Immature natural killer cell (primary cell): ENCODE measurements at regions not wholly inside any gene's neighbourhood (a gene's known extent, or its start where the extent isn't known, plus 50 kb on each side); places are given as distances from the start of the nearest gene placed in this dataset.

Experiments used
- DNase-seq, 3 donors: peaks; one replicate each; pipeline ENCODE4 v3.0.0; 2022; ENCODE audit warnings: mixed read lengths in 1 of 3
- H3K27ac Mint-ChIP-seq, 6 donors: one replicate each; pipeline ENCODE4 v1.8.0; 2020; ENCODE audit warnings: mixed read lengths in 6 of 6, mild to moderate bottlenecking in 5 of 6, inconsistent platforms in 4 of 6, moderate library complexity in 3 of 6
- H3K27me3 Mint-ChIP-seq, 3 donors: one replicate each; pipeline ENCODE4 v1.8.0; 2020 to 2021; ENCODE audit warnings: low read depth in 3 of 3, mild to moderate bottlenecking in 3 of 3, mixed read lengths in 3 of 3, moderate library complexity in 3 of 3, inconsistent platforms in 1 of 3
- H3K36me3 Mint-ChIP-seq, 3 donors: one replicate each; pipeline ENCODE4 v1.8.0; 2020; ENCODE audit warnings: mixed read lengths in 3 of 3, inconsistent platforms in 2 of 3, mild to moderate bottlenecking in 2 of 3
- H3K4me1 Mint-ChIP-seq, 2 donors: one replicate each; pipeline ENCODE4 v1.8.0; 2020; ENCODE audit warnings: inconsistent platforms in 2 of 2, mild to moderate bottlenecking in 2 of 2, mixed read lengths in 2 of 2, moderate library complexity in 1 of 2
- H3K4me3 Mint-ChIP-seq, 5 donors: one replicate each; pipeline ENCODE4 v1.8.0; 2020; ENCODE audit warnings: mild to moderate bottlenecking in 5 of 5, mixed read lengths in 5 of 5, inconsistent platforms in 3 of 5, moderate library complexity in 3 of 5
- H3K9me3 Mint-ChIP-seq, 6 donors: one replicate each; pipeline ENCODE4 v1.8.0; 2020; ENCODE audit warnings: mild to moderate bottlenecking in 6 of 6, mixed read lengths in 6 of 6, inconsistent platforms in 4 of 6, moderate library complexity in 3 of 6

- peaks cover 0 to 2% (median 0%) of the 10 kb centered on the region in 3 donors for H3K27me3 Mint-ChIP-seq
- no peaks in the 10 kb centered on the region for H3K36me3 Mint-ChIP-seq
- H3K9me3 Mint-ChIP-seq: peaks cover 0 to 3% (median 0%) of the 10 kb centered on the region in 6 donors
- no peak for DNase-seq
- H3K4me1 Mint-ChIP-seq: no peaks in the 10 kb centered on the region
- no peak overlapping the region for H3K27ac Mint-ChIP-seq
- H3K4me3 Mint-ChIP-seq: no peak overlapping the region
Measured at GRCh38 chr7:16212610-16213009, 208.7 kb downstream of the CRPPA start.

- Mint-ChIP-seq H3K4me1 (no peaks in the 10 kb centered on the region), H3K27me3 (peaks cover 0 to 2% (median 0%) of the 10 kb centered on the region in 3 donors), H3K9me3 (peaks cover 0 to 3% (median 0%) of the 10 kb centered on the region in 6 donors), H3K36me3 (no peaks in the 10 kb centered on the region), H3K4me3 (no peak overlapping the region), H3K27ac (no peak overlapping the region)
- DNase-seq: no peak
Measured at GRCh38 chr7:16212032-16212431, 209.3 kb downstream of the CRPPA start.

- Mint-ChIP-seq H3K27ac (no peak overlapping the region), H3K27me3 (peaks cover 0 to 2% (median 0%) of the 10 kb centered on the region in 3 donors), H3K4me3 (no peak overlapping the region)
Measured at GRCh38 chr7:16211402-16211925, 209.9 kb downstream of the CRPPA start.

GRCh38 chr7:16210171-16210570 lies 211.2 kb downstream of the CRPPA start:
- Mint-ChIP-seq H3K4me1 (no peaks in the 10 kb centered on the region), H3K27me3 (peaks cover 0 to 2% (median 0%) of the 10 kb centered on the region in 3 donors), H3K36me3 (no peaks in the 10 kb centered on the region), H3K9me3 (no peaks in the 10 kb centered on the region), H3K27ac (no peak overlapping the region), H3K4me3 (no peak overlapping the region)
- DNase-seq: no peak

More at GRCh38 chr7:16211402-16211925, 209.9 kb downstream of the CRPPA start:
- no peak for DNase-seq
- Mint-ChIP-seq H3K9me3 (peaks cover 0 to 3% (median 0%) of the 10 kb centered on the region in 6 donors), H3K4me1 (no peaks in the 10 kb centered on the region), H3K36me3 (no peaks in the 10 kb centered on the region)

GRCh38 chr7:16207321-16207720 lies 214.0 kb downstream of the CRPPA start:
- no peaks in the 10 kb centered on the region for H3K9me3 Mint-ChIP-seq
- peaks cover 0 to 2% (median 0%) of the 10 kb centered on the region in 3 donors for H3K27me3 Mint-ChIP-seq
- H3K36me3 Mint-ChIP-seq: no peaks in the 10 kb centered on the region
- no peaks in the 10 kb centered on the region for H3K4me1 Mint-ChIP-seq
- no peak for DNase-seq
- H3K4me3 Mint-ChIP-seq: no peak overlapping the region
- H3K27ac Mint-ChIP-seq: no peak overlapping the region

- Mint-ChIP-seq H3K36me3 (peaks cover 0 to 4% (median 0%) of the 10 kb centered on the region in 3 donors), H3K9me3 (peaks cover 0 to 2% (median 0%) of the 10 kb centered on the region in 6 donors), H3K4me1 (no peaks in the 10 kb centered on the region), H3K27me3 (peaks cover 0 to 4% (median 0%) of the 10 kb centered on the region in 3 donors), H3K4me3 (no peak overlapping the region), H3K27ac (no peak overlapping the region)
- DNase-seq: no peak
Measured at GRCh38 chr7:16205466-16205865, 215.9 kb downstream of the CRPPA start.

- Mint-ChIP-seq H3K9me3 (peaks cover 0 to 2% (median 0%) of the 10 kb centered on the region in 6 donors), H3K27me3 (peaks cover 0 to 4% (median 0%) of the 10 kb centered on the region in 3 donors), H3K27ac (no peak overlapping the region), H3K4me3 (no peak overlapping the region), H3K36me3 (peaks cover 0 to 4% (median 0%) of the 10 kb centered on the region in 3 donors), H3K4me1 (no peaks in the 10 kb centered on the region)
- DNase-seq: no peak
Measured at GRCh38 chr7:16204953-16205352, 216.4 kb downstream of the CRPPA start.

- Mint-ChIP-seq H3K4me1 (no peaks in the 10 kb centered on the region), H3K4me3 (no peak overlapping the region)
Measured at GRCh38 chr7:16203065-16203464, 218.3 kb downstream of the CRPPA start.

GRCh38 chr7:16202303-16202702 lies 219.0 kb downstream of the CRPPA start:
- no peak overlapping the region for H3K4me3 Mint-ChIP-seq
- no peaks in the 10 kb centered on the region for H3K4me1 Mint-ChIP-seq
- no peak overlapping the region for H3K27ac Mint-ChIP-seq
- no peak for DNase-seq
- H3K36me3 Mint-ChIP-seq: peaks cover 0 to 4% (median 0%) of the 10 kb centered on the region in 3 donors
- H3K9me3 Mint-ChIP-seq: peaks cover 0 to 2% (median 0%) of the 10 kb centered on the region in 6 donors
- peaks cover 0 to 2% (median 0%) of the 10 kb centered on the region in 3 donors for H3K27me3 Mint-ChIP-seq

More at GRCh38 chr7:16203065-16203464, 218.3 kb downstream of the CRPPA start:
- no peak overlapping the region for H3K27ac Mint-ChIP-seq
- H3K27me3 Mint-ChIP-seq: peaks cover 0 to 2% (median 0%) of the 10 kb centered on the region in 3 donors
- DNase-seq: no peak
- H3K9me3 Mint-ChIP-seq: peaks cover 0 to 2% (median 0%) of the 10 kb centered on the region in 6 donors
- H3K36me3 Mint-ChIP-seq: peaks cover 0 to 4% (median 0%) of the 10 kb centered on the region in 3 donors

- Mint-ChIP-seq H3K4me1 (no peaks in the 10 kb centered on the region), H3K36me3 (peaks cover 0 to 4% (median 0%) of the 10 kb centered on the region in 3 donors), H3K4me3 (no peak overlapping the region), H3K27ac (no peak overlapping the region), H3K9me3 (peaks cover 0 to 2% (median 0%) of the 10 kb centered on the region in 6 donors), H3K27me3 (peaks cover 0 to 4% (median 0%) of the 10 kb centered on the region in 3 donors)
- no peak for DNase-seq
Measured at GRCh38 chr7:16200591-16200990, 220.7 kb downstream of the CRPPA start.

GRCh38 chr7:16193631-16194030 lies 227.7 kb downstream of the CRPPA start:
- H3K4me1 Mint-ChIP-seq: no peaks in the 10 kb centered on the region
- no peaks in the 10 kb centered on the region for H3K36me3 Mint-ChIP-seq
- no peak for DNase-seq
- H3K9me3 Mint-ChIP-seq: no peaks in the 10 kb centered on the region
- peaks cover 0 to 2% (median 0%) of the 10 kb centered on the region in 3 donors for H3K27me3 Mint-ChIP-seq
- H3K27ac Mint-ChIP-seq: no peak overlapping the region
- no peak overlapping the region for H3K4me3 Mint-ChIP-seq

- Mint-ChIP-seq H3K4me3 (no peak overlapping the region), H3K36me3 (peaks cover 0 to 5% (median 0%) of the 10 kb centered on the region in 3 donors), H3K4me1 (no peaks in the 10 kb centered on the region), H3K9me3 (no peaks in the 10 kb centered on the region), H3K27me3 (no peaks in the 10 kb centered on the region), H3K27ac (no peak overlapping the region)
- no peak for DNase-seq
Measured at GRCh38 chr7:16189026-16189715, 232.2 kb downstream of the CRPPA start.

GRCh38 chr7:16187131-16187530 lies 234.2 kb downstream of the CRPPA start:
- Mint-ChIP-seq H3K27ac (no peak overlapping the region), H3K4me3 (no peak overlapping the region), H3K4me1 (no peaks in the 10 kb centered on the region), H3K9me3 (no peaks in the 10 kb centered on the region), H3K36me3 (peaks cover 0 to 5% (median 0%) of the 10 kb centered on the region in 3 donors), H3K27me3 (peaks cover 0 to 3% (median 0%) of the 10 kb centered on the region in 3 donors)
- DNase-seq: no peak

GRCh38 chr7:16178585-16178984 lies 242.8 kb downstream of the CRPPA start:
- H3K36me3 Mint-ChIP-seq: no peaks in the 10 kb centered on the region
- DNase-seq: no peak
- H3K27ac Mint-ChIP-seq: no peak overlapping the region
- peaks cover 0 to 3% (median 0%) of the 10 kb centered on the region in 3 donors for H3K27me3 Mint-ChIP-seq
- H3K4me3 Mint-ChIP-seq: no peak overlapping the region
- no peaks in the 10 kb centered on the region for H3K9me3 Mint-ChIP-seq
- H3K4me1 Mint-ChIP-seq: no peaks in the 10 kb centered on the region
